GM23248 (cell line): ENCODE measurements at regions not wholly inside any gene's neighbourhood (a gene's known extent, or its start where the extent isn't known, plus 50 kb on each side); places are given as distances from the start of the nearest gene placed in this dataset.
A peak's percentile ranks its signal among the peaks of the same experiment; 100 is the strongest.

Experiments
- DNase-seq: peaks from one replicate; pipeline ENCODE4 v3.0.0-alpha.2; 2015
- H2AFZ ChIP-seq: fragments of 200-600 bp; sonication (generic); 2 replicates; pipeline ENCODE4 v1.6.1; 2016; ENCODE audit warnings: antibody characterized with exemption
- H3F3A ChIP-seq: fragments of 200-600 bp; sonication (generic); 2 replicates; pipeline ENCODE4 v1.6.1; 2016; ENCODE audit warnings: mild to moderate bottlenecking, antibody characterized with exemption, mixed run types; ENCODE audit not compliant: insufficient read depth
- H3K27ac ChIP-seq: fragments of 200-600 bp; sonication (generic); 2 replicates; pipeline ENCODE4 v1.5.1; 2016; ENCODE audit warnings: mild to moderate bottlenecking
- H3K27me3 ChIP-seq: fragments of 200-600 bp; sonication (generic); replicated peaks from 2 replicates; pipeline ENCODE4 v1.6.1; 2016; ENCODE audit warnings: mild to moderate bottlenecking; ENCODE audit not compliant: insufficient read depth
- H3K36me3 ChIP-seq: fragments of 200-600 bp; sonication (generic); 2 replicates; pipeline ENCODE4 v1.6.1; 2016; ENCODE audit warnings: low read depth, mild to moderate bottlenecking
- H3K4me1 ChIP-seq: fragments of 200-600 bp; sonication (generic); 2 replicates; pipeline ENCODE4 v1.6.1; 2016; ENCODE audit warnings: mild to moderate bottlenecking; ENCODE audit not compliant: insufficient read depth
- H3K4me2 ChIP-seq: fragments of 200-600 bp; sonication (generic); one replicate; pipeline ENCODE4 v1.6.1; 2016; ENCODE audit warnings: mild to moderate bottlenecking; ENCODE audit not compliant: unreplicated experiment
- H3K4me3 ChIP-seq: fragments of 200-600 bp; sonication (generic); 2 replicates; pipeline ENCODE4 v1.5.1; 2016; ENCODE audit warnings: mild to moderate bottlenecking
- H3K79me2 ChIP-seq: fragments of 200-600 bp; sonication (generic); 2 replicates; pipeline ENCODE4 v1.6.1; 2016; ENCODE audit warnings: mild to moderate bottlenecking; ENCODE audit not compliant: insufficient read depth
- H3K9ac ChIP-seq: fragments of 200-600 bp; sonication (generic); 2 replicates; pipeline ENCODE4 v1.6.1; 2016; ENCODE audit warnings: mild to moderate bottlenecking
- H3K9me2 ChIP-seq: fragments of 200-600 bp; sonication (generic); 2 replicates; pipeline ENCODE4 v1.6.1; 2016; ENCODE audit warnings: mixed run types, mild to moderate bottlenecking, moderate library complexity; ENCODE audit not compliant: insufficient read depth
- H3K9me3 ChIP-seq: fragments of 200-600 bp; sonication (generic); one replicate; pipeline ENCODE4 v1.6.1; 2017; ENCODE audit warnings: low read depth
- H4K20me1 ChIP-seq: fragments of 200-600 bp; sonication (generic); 2 replicates; pipeline ENCODE4 v1.6.0; 2016; ENCODE audit not compliant: insufficient read depth
- EZH2 ChIP-seq: fragments of 200-600 bp; sonication (generic); IDR thresholded peaks from 2 replicates; pipeline ENCODE4 v1.6.1; 2018; ENCODE audit warnings: antibody characterized with exemption, mild to moderate bottlenecking; ENCODE audit not compliant: insufficient read depth, poor library complexity, severe bottlenecking
- EZH2phosphoT487 ChIP-seq: fragments of 200-600 bp; sonication (generic); IDR thresholded peaks from 2 replicates; pipeline ENCODE4 v1.6.1; 2018; ENCODE audit warnings: antibody characterized with exemption, moderate library complexity, mild to moderate bottlenecking, low read depth; ENCODE audit not compliant: insufficient read depth
- WGBS, 2 experiments: methylation state at CpG; one replicate each; pipeline ENCODE4 v1.1.6; 2015 to 2017; ENCODE audit warnings: low lambda C conversion rate in 2 of 2, low coverage in 1 of 2; ENCODE audit errors: missing lambda C conversion rate in 2 of 2; 5-methylcytosine and 5-hydroxymethylcytosine counted together
- in situ Hi-C: fragments of 300-500 bp; cut with MboI; formaldehyde crosslinking; loops from 2 replicates; pipeline ENCODE4 v1.15.0; 2020

GRCh38 chr3:177942911-177943310 is 593.3 kb upstream of the KCNMB2 start:
- Histone ChIP-seq H3K79me2 (no peaks in the 10 kb centered on the region), H3F3A (no peaks in the 10 kb centered on the region), H3K4me3 (no peak overlapping the region), H3K9me2 (no peaks in the 10 kb centered on the region; the same call in 1 of the 2 replicates), H3K27me3 (no peaks in the 10 kb centered on the region), H3K9ac (no peak overlapping the region), H3K9me3 (no peaks in the 10 kb centered on the region), H3K36me3 (no peaks in the 10 kb centered on the region), H3K4me2 (no peak overlapping the region), H3K27ac (no peak overlapping the region), H4K20me1 (no peaks in the 10 kb centered on the region), H3K4me1 (peaks cover 13% of the 10 kb centered on the region; the same call in 1 of the 2 replicates), H2AFZ (no peak overlapping the region)
- no peak for DNase-seq
- TF ChIP-seq EZH2 = no peak
- TF ChIP-seq EZH2phosphoT487 = no peak
- in situ Hi-C loops = no loop called here
- 93 to 100% methylated on average over 2 of the region's 2 CpGs for WGBS, 2 experiments

- 56 to 61% methylated on average over 2 of the region's 2 CpGs for WGBS, 2 experiments
- Histone ChIP-seq H3K4me2 (no peak overlapping the region), H3K9me2 (no peaks in the 10 kb centered on the region; the same call in 1 of the 2 replicates), H3F3A (no peaks in the 10 kb centered on the region), H3K27ac (no peak overlapping the region), H3K4me3 (no peak overlapping the region), H3K27me3 (no peaks in the 10 kb centered on the region), H2AFZ (no peak overlapping the region), H4K20me1 (no peaks in the 10 kb centered on the region), H3K4me1 (peaks cover 13% of the 10 kb centered on the region; the same call in 1 of the 2 replicates), H3K36me3 (no peaks in the 10 kb centered on the region), H3K9me3 (no peaks in the 10 kb centered on the region), H3K79me2 (no peaks in the 10 kb centered on the region), H3K9ac (no peak overlapping the region)
- in situ Hi-C loops = no loop called here
- no peak for TF ChIP-seq EZH2
- no peak for DNase-seq
Measured at GRCh38 chr3:177944228-177944661, 592.0 kb upstream of the KCNMB2 start.

GRCh38 chr3:177946048-177946447 is 590.2 kb upstream of the KCNMB2 start:
- Histone ChIP-seq H4K20me1 (no peaks in the 10 kb centered on the region), H3F3A (no peaks in the 10 kb centered on the region), H3K4me3 (no peak overlapping the region), H3K36me3 (no peaks in the 10 kb centered on the region), H3K9me2 (no peaks in the 10 kb centered on the region), H3K9me3 (no peaks in the 10 kb centered on the region), H2AFZ (no peak overlapping the region), H3K4me1 (peaks cover 13% of the 10 kb centered on the region; the same call in 1 of the 2 replicates), H3K9ac (no peak overlapping the region), H3K27ac (no peak overlapping the region), H3K4me2 (peak overlapping the region; percentile 41), H3K79me2 (no peaks in the 10 kb centered on the region), H3K27me3 (no peaks in the 10 kb centered on the region)
- 94 to 95% methylated on average over 7 of the region's 7 CpGs for WGBS, 2 experiments
- in situ Hi-C loops = no loop called here
- TF ChIP-seq EZH2phosphoT487 = no peak
- TF ChIP-seq EZH2 = no peak
- no peak for DNase-seq

- no peak for TF ChIP-seq EZH2phosphoT487
- TF ChIP-seq EZH2 = no peak
- Histone ChIP-seq H4K20me1 (no peaks in the 10 kb centered on the region), H3K4me2 (peak overlapping the region; percentile 41), H3K4me1 (peaks cover 13% of the 10 kb centered on the region; the same call in 1 of the 2 replicates), H3K36me3 (no peaks in the 10 kb centered on the region), H2AFZ (no peak overlapping the region), H3K9me3 (no peaks in the 10 kb centered on the region), H3K4me3 (no peak overlapping the region), H3K27ac (0 out of 2 replicates have a peak overlapping the region, but pooled peaks have one; percentile 5), H3F3A (no peaks in the 10 kb centered on the region), H3K9me2 (no peaks in the 10 kb centered on the region), H3K79me2 (no peaks in the 10 kb centered on the region), H3K9ac (no peak overlapping the region), H3K27me3 (no peaks in the 10 kb centered on the region)
- WGBS, 2 experiments = 46 to 65% methylated on average over 1 of the region's 1 CpG
- DNase-seq = peak; percentile 41
- in situ Hi-C loops = no loop called here
Measured at GRCh38 chr3:177946497-177946896, 589.7 kb upstream of the KCNMB2 start.

- Histone ChIP-seq H3K4me3 (no peak overlapping the region), H3F3A (no peaks in the 10 kb centered on the region), H2AFZ (no peak overlapping the region), H3K4me2 (peak overlapping the region; percentile 41), H3K27ac (0 out of 2 replicates have a peak overlapping the region, but pooled peaks have one; percentile 5), H3K4me1 (peaks cover 13% of the 10 kb centered on the region; the same call in 1 of the 2 replicates), H3K9me2 (no peaks in the 10 kb centered on the region), H3K9ac (no peak overlapping the region), H3K79me2 (no peaks in the 10 kb centered on the region), H3K9me3 (no peaks in the 10 kb centered on the region), H4K20me1 (no peaks in the 10 kb centered on the region), H3K36me3 (no peaks in the 10 kb centered on the region), H3K27me3 (no peaks in the 10 kb centered on the region)
- in situ Hi-C loops = no loop called here
- WGBS, 2 experiments = 35 to 36% methylated on average over 3 of the region's 3 CpGs
- TF ChIP-seq EZH2 (no peak), EZH2phosphoT487 (no peak)
- DNase-seq = peak; percentile 55
Measured at GRCh38 chr3:177946936-177947335, 589.3 kb upstream of the KCNMB2 start.
